GM19455 (cell line): ENCODE measurements at regions not wholly inside any gene's neighbourhood (a gene's known extent, or its start where the extent isn't known, plus 50 kb on each side); places are given as distances from the start of the nearest gene placed in this dataset.
"Not testable (repeated sequence)": the region's sequence is repeated elsewhere in the genome, so short reads cannot be mapped to it uniquely, and the experiment has no call there.

ENCODE experiments used
- ATAC-seq: cut with Tn5 transposase; IDR thresholded peaks from one replicate; pipeline ENCODE4 v1.9.1; 2021; ENCODE audit not compliant: unreplicated experiment

DNA sequence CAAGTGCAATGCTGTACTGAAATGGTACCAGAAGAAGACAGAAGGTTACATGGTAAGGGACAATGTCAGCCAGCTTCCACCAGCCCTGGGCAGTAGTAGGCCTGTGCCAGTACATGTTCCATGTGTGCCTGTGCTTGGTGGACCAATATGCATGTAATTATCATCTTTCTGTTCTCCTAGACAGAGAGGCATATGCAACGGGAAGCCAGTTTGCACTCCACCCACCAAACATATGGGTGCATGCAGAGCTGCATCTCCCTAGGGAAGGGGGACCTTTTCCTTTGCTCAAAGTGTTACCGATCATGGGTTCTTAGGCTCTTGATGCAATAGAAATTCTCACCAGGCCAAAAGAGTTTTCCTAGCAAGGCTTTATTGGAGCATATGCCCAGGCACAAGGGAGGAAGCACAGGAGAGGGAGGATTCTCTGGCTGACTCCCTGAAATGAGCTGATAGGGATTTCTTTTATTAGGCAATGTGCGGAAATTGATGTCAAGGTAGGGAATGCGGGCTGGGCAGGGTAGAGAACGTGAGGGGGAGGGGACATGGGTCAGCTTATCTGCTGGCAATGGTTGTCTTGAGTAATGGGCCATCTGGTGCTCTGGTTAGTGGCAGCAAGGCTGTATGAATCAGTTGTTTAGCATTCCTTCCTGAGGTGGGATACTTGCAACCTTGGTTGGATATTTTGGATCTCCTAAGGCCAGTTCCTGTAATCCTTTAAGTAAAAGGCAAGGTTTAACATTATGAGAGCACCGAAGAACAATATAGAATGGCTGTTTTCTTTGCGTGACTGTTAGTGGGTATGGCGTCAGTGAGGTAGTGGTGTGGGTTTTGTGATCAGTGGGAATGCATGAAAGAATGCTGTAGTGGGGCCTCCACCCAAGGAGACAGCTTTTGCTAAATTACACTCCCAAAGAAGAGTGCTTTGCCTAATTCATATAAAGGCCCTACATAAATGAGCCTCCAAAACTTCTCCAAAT is 102.5 kb downstream of the CDRT15L2 start:
- ATAC-seq: not testable (repeated sequence)

- ATAC-seq: not testable (repeated sequence)
These were observed 104.2 kb downstream of the CDRT15L2 start for GRCh38 chr17:20683651-20684229.

DNA sequence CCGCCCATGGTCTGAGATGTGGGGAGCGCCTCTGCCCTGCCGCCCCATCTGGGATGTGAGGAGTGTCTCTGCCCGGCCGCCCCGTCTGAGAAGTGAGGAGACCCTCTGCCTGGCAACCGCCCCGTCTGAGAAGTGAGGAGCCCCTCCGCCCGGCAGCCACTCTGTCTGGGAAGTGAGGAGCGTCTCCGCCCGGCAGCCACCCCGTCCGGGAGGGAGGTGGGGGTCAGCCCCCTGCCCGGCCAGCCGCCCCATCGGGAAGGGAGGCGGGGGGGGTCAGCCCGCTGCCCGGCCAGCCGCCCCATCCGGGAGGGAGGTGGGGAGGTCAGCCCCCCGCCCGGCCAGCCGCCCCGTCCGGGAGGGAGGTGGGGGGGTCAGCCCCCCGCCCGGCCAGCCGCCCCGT is 105.5 kb downstream of the CDRT15L2 start:
- not testable (repeated sequence) for ATAC-seq

- ATAC-seq: not testable (repeated sequence)
These were observed 108.1 kb downstream of the CDRT15L2 start for GRCh38 chr17:20687584-20687983.

DNA sequence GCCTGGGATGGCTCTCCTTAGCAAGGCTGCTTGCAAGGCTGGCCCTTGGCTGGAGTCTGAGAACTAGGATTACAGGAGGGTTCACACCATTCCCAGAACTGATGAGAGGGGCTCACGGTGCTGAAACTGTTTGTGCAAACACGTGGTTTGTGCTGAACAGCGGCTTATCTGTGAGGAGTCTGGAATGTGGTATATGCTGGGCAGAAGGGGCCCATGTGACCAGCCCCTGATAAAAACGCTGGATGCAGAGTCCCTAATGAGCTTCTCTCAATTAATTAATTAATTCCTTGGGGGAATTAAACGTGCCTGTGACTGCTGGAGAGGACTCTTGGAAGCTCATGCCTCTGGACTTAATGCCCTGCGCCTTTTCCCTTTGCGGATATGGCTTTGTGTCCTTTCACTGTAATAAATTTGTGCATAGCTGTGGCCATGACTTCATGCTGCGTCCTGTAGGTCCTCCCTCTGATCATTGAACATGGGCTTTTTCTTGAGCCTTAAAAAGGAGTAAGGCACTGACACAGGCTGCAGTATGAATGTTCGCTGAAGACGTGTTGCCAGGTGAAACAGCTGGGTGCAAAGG is 109.7 kb downstream of the CDRT15L2 start:
- ATAC-seq: not testable (repeated sequence)

- not testable (repeated sequence) for ATAC-seq
These were observed 113.2 kb downstream of the CDRT15L2 start for GRCh38 chr17:20692706-20693105.

DNA sequence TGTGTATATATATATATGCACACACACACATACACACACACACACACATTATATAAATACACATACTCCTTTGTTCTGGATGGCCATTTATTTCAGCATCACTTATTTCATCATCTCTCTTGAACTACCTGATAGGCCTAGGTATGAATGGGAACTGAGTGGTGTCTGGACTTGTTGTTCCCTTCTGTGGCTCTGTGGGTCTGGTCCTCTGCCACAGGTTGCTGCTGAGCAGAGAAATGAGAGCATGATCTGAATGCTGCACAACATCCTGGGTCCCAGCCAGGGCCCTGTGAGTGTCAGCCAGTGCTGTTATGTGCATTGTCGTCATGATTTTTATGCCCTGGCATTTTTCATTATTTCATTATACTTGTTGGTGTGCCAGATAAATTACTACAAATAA is 116.3 kb downstream of the CDRT15L2 start:
- ATAC-seq: not testable (repeated sequence)

DNA sequence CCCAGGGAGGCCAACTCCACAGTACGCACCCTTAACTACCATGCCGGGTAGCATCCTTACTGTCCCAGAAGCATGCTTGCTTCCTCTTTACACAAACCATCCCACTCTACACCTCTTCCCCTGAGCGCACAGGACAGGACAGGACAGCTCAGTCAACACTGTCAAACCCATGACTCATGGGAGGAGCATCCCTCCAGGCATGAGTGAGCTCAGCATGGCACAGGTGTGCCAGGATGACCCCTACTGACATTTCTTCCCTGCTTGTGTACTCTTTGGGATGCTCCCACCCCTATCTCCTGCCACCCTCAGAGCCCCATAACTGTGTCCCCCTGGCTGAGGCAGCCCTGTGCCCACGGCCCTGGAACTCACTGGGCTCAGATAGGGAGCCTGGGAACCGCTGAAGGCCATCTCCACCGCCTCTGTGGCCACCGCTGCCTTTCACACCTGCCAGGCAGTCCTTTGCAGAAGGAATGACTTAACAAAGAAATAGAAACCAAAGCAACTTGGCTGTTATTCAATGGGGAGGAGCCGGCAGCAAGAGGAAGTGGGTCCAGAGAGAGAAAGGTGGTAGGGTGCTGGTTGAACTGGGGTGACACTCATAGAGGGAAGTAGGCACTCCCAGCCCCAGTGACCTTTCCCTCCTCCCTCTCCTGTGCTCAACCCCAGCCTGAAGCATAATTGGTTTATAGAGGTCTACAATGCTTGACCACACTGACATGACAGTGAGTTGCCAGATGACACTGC is 119.1 kb downstream of the CDRT15L2 start:
- ATAC-seq: peak; percentile 88

DNA sequence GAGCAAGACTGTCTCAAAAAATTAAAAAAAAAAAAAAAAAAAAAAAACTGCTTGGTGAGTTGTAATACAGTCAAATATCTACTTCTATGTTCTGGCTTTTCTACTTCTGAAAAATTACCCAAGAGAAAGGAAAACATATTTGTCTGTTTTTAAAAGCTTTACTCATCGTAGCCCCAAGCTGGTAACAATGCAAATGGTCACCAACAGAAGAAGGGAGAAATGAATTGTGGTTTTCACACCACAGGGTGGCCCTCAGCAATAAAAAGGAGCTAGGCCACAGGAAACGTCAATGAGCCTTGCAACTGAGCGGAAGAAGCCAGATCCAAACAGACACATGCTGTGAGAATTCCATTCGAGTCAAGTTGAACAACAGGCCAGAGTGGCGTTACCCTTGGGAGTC is 121.0 kb downstream of the CDRT15L2 start:
- ATAC-seq: not testable (repeated sequence)

DNA sequence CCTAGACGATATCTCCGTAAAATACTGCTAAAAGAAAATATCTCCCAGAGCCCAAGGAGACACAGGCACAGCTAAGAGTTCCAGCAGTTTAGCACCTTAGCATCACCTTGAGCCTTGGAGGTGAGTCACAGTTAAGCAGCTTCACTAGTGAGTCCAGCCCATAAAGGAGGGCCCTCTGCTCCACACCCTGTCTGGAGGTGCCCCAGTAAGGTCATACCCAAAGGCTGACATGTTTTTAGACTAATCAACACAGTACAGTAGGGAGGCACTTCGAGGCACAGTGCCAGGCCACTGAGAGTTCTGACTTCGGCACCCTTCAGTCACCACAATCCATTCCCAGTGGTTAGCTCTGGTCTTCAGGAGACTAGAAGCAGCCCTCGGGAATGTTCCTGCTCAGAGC is 121.8 kb downstream of the CDRT15L2 start:
- ATAC-seq: not testable (repeated sequence)

GRCh38 chr17:20702692-20703091 is 123.2 kb downstream of the CDRT15L2 start:
- no peak for ATAC-seq

GRCh38 chr17:20703781-20704180 is 124.3 kb downstream of the CDRT15L2 start:
- ATAC-seq: no peak

DNA sequence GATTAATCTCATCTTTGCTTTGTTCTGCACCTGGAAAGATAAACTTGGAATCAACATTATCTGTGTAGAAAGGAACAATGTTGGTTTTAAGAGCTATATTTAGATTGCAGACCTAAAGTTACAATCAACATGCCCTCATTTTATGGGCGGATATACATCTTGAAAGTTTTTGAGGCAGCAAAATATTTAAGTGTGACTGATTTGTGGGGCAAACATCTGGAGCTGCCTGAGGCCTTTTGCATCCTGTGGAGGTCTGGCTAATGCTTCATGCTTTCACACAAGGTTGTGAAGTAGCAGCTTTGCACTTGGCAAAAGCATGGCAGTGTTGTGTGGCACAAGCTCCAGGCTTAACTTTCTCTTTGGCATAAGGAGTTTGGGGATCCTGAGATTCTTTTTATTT is 125.7 kb downstream of the CDRT15L2 start:
- ATAC-seq: not testable (repeated sequence)

DNA sequence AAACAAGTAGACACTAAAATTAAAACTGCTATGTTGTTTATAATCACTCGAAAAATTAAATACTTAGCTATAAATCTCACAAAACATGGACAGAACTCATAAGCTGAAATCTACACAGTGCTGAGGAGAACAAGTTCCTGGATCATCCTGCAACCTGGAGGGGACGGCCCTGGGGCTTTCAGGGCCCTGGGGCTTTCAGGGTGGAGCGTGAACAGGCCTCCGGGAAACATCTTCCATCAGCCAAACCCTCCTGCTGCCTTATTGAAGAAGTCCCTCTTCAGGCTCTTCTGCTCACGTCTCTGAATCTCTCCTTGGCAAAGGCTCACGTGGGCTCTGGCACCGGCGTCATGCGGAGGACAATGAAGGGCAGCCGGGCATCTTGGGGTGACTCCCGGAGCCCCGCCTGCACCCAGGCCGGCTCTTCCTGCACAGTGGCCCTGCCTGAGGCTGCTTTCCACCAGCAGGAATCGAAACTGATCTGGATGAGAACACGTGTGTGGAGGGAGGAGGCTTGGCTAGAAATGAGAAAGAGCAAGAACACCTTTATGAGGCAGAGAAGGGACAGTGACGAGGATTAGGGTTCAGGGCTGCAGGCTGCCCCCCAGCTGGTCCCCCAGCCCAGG is 127.3 kb downstream of the CDRT15L2 start:
- no peak for ATAC-seq

GRCh38 chr17:20708821-20709220 is 129.3 kb downstream of the CDRT15L2 start:
- not testable (repeated sequence) for ATAC-seq

- ATAC-seq: not testable (repeated sequence)
These were observed 137.0 kb downstream of the CDRT15L2 start for GRCh38 chr17:20716481-20716880.

- no peak for ATAC-seq
These were observed 141.6 kb downstream of the CDRT15L2 start for GRCh38 chr17:20721171-20721570.

DNA sequence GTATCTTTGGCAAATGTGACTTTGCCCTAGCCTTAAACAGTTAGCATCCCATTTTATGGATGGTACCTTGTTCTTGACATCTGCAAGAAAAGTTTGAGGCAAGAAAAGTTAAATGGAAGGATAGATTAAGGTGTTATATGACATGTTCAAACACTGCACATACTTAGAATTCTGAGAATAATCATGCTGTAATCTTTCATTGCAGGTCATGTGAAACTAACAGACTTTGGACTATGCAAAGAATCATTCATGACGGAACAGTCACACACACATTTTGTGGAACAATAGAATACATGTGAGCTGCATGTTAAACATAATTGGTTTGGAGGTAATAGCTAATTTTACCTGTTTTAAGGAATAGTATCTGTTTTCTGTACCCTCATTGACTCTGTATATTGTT is 144.9 kb downstream of the CDRT15L2 start:
- not testable (repeated sequence) for ATAC-seq

DNA sequence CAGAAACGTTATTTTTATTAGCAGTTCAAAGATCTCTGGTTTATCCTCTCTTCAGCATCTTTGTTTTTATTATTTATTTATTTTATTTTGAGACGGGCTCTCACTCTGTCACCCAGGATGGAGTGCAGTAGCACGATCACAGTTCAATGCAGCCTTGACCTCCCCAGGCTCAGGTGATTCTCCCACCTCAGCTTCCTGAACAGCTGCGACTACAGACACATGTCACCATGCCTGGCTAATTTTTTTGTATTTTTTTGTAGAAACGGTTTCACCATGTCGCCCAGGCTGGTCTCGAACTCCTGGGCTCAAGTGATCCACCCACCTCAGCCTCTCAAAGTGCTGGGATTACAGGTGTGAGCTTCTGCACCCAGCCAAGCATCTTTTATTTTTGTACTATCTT is 147.7 kb downstream of the CDRT15L2 start:
- not testable (repeated sequence) for ATAC-seq

GRCh38 chr17:20728181-20728580 is 148.7 kb downstream of the CDRT15L2 start:
- no peak for ATAC-seq

DNA sequence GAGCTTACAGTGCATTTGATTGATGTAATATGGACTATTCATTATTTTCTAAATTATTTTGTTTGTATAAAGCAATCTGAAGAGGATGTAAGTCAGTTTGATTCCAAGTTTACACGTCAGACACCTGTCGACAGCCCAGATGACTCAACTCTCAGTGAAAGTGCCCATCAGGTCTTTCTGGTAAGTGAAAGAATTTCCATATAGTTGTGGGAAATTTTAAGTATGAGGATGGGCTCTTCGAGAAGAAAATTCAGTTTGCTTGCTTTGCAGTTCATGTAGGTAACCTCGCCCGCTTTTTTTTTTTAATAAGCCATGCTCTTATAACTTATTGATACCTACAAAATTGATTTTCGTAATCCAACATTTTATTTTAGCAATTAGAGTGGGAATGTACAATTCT is 151.6 kb downstream of the CDRT15L2 start:
- ATAC-seq: not testable (repeated sequence)
